GM18505 (cell line): ENCODE measurements at regions not wholly inside any gene's neighbourhood (a gene's known extent, or its start where the extent isn't known, plus 50 kb on each side); places are given as distances from the start of the nearest gene placed in this dataset.
A peak's percentile ranks its signal among the peaks of the same experiment; 100 is the strongest.
"Not testable (repeated sequence)": the region's sequence is repeated elsewhere in the genome, so short reads cannot be mapped to it uniquely, and the experiment has no call there.

Experiments used
- ATAC-seq: cut with Tn5 transposase; IDR thresholded peaks from one replicate; pipeline ENCODE4 v1.9.1; 2021; ENCODE audit not compliant: unreplicated experiment
- POLR2A ChIP-seq: IDR thresholded peaks from 4 replicates; pipeline ENCODE4 v1.6.1; 2011; ENCODE audit warnings: borderline replicate concordance; ENCODE audit not compliant: insufficient read depth, insufficient read length; ENCODE audit errors: extremely low read depth

GRCh38 chr2:186380805-186381204, 105.3 kb upstream of the ZC3H15 start:
- no peak for ATAC-seq
- no peak for TF ChIP-seq POLR2A

GRCh38 chr2:186381573-186381972, 104.5 kb upstream of the ZC3H15 start:
- ATAC-seq = no peak

DNA sequence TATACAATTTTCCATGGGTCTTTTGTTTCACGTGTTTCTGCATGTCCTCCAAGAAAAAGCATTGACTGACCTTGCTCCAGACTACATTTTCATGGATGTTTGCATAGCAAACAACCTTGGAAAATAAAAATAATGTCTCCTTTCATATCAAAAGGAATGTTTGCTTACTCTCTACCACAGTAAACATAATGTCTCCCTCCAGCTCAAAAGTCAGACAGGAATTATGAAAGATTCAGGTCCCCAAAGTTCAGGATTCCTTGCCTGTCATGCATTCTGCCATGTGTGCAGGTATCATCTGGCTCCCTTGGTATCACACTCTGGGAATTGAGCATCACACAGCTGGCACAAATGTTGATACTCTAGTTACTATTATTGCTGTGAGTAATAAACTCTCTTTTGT, 103.1 kb upstream of the ZC3H15 start:
- TF ChIP-seq POLR2A = no peak
- no peak for ATAC-seq

More at GRCh38 chr2:186381573-186381972, 104.5 kb upstream of the ZC3H15 start:
- TF ChIP-seq POLR2A = no peak

- no peak for TF ChIP-seq POLR2A
- no peak for ATAC-seq
Observed at GRCh38 chr2:186384226-186384625, 101.8 kb upstream of the ZC3H15 start.

- not testable (repeated sequence) for ATAC-seq
Observed at GRCh38 chr2:186385638-186386201, 100.3 kb upstream of the ZC3H15 start.

GRCh38 chr2:186399082-186399644, 86.9 kb upstream of the ZC3H15 start:
- peak; percentile 96 for ATAC-seq
- no peak for TF ChIP-seq POLR2A

GRCh38 chr2:186405842-186406241, 80.2 kb upstream of the ZC3H15 start:
- ATAC-seq = no peak
- TF ChIP-seq POLR2A = no peak

- ATAC-seq = no peak
- TF ChIP-seq POLR2A = no peak
Observed at GRCh38 chr2:186407611-186408010, 78.4 kb upstream of the ZC3H15 start.

DNA sequence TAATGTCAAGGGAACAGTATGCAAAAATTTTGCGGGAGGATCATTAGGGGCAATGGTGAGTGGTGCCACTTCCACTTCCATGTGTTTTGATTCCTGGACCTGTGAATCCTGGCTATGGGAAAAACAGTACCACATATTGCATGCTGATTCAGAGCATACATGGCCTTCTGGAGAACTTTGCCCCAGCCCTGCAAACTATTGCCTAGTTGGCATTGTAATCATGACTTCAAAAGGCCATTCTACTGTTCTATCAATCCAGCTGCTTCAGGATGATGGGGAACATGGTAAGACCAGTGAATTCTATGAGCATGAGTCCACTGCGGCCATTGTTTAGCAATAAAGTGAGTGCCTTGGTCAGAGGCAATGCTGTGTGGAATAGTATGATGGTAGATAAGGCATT, 75.3 kb upstream of the ZC3H15 start:
- no peak for TF ChIP-seq POLR2A
- no peak for ATAC-seq

DNA sequence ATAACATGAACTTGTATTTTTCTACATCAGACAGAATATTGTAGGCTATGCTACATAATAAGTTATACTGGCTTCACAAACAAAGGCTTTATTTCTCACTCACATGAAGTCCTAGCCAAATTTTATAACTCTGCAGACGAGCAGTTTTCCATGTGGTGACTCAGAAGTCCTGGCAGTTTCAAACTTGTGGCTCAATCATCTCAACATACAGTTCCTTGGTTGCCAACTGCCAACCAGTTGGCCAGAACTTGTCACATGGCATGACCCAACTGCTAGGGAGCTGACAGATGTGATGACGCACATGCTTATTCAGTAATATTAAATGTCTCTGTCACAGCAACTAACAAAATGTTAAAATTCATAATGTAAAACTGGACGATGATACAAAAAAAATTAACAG, 63.8 kb upstream of the ZC3H15 start:
- TF ChIP-seq POLR2A = no peak

DNA sequence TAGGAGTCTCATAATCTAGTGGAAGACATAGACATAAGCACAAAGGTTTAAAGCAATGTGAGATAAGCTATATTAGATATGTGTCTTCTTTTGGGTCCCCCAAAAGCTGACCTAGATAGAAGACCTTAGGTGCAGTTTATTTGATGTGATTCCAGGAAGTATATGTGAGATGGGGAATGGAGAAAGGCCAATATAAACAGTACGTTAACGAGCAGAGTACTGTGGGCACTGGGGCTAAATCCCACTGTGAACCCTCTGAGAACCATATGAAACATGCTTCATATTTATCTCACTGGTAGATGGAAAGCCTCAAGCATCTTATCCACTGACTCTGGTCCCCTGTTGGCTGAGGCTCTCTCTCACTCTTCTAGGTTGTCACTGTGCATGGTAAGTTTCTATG, 62.6 kb upstream of the ZC3H15 start:
- no peak for ATAC-seq
- TF ChIP-seq POLR2A = no peak

More for the DNA sequence above, 63.8 kb upstream of the ZC3H15 start:
- no peak for ATAC-seq

GRCh38 chr2:186424265-186424664, 61.8 kb upstream of the ZC3H15 start:
- TF ChIP-seq POLR2A = no peak
- no peak for ATAC-seq

- no peak for TF ChIP-seq POLR2A
- ATAC-seq = no peak
Observed at GRCh38 chr2:186425576-186425975, 60.5 kb upstream of the ZC3H15 start.

DNA sequence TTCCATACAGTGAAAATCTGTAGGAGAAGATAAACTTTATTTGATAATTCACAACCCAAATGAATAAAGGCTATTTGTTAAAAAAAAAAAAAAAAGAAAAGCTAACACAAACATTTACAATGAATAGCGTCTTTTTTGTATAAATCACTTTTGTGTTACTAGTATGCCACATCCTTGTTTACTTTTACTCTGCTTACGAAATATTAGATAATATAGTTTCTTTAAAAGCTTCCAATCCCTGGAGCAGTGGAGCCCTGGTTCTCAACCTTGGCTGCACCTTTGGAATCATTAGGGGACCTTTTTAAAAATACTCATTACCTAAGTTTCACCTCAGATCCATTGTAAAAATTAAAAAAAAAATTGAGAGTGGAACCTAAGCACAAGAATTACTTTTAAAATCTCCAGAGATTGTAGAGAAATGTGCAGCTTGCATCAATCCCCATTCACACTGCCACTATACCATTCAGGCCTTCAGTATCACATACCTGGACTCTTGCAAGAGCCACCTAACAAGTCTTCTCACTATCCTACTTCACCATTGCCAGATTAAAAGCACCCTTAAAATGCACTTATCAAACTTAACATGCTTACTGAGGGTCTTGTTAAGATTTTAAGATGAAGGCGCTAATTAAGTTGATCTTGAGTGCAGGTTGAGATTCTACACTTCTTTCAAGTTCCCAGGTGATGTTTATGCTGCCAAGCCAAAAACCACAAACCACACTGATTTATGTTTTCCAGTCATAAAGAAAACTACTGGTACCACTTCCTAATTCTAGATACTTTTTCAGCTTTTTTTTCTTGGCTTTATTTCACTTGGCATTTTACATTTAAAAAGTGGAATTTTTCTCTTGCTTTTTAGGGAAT, 59.7 kb upstream of the ZC3H15 start:
- no peak for TF ChIP-seq POLR2A
- ATAC-seq = peak; percentile 97

- peak; percentile 58 for ATAC-seq
Observed at GRCh38 chr2:186427017-186427350, 59.1 kb upstream of the ZC3H15 start.
